ENCODE measurements at regions not wholly inside any gene's neighbourhood (a gene's known extent, or its start where the extent isn't known, plus 50 kb on each side); places are given as distances from the start of the nearest gene placed in this dataset.

- no peak overlapping the region for H3K4me3 ChIP-seq (ENCODE audit: low read depth, low read length)
- DNase-seq (ENCODE audit: low read depth) = no peak
Measured at GRCh38 chr2:11032396-11032795, 120.7 kb downstream of the KCNF1 start.

GRCh38 chr2:11033114-11033513 is 121.4 kb downstream of the KCNF1 start:
- DNase-seq (ENCODE audit: low read depth) = no peak
- no peak overlapping the region for H3K4me3 ChIP-seq (ENCODE audit: low read depth, low read length)

- no peak for DNase-seq (ENCODE audit: low read depth)
- no peak overlapping the region for H3K4me3 ChIP-seq (ENCODE audit: low read depth, low read length)
Measured at GRCh38 chr2:11038641-11039040, 116.6 kb upstream of the SLC66A3 start.

- DNase-seq (ENCODE audit: low read depth) = no peak
- no peak overlapping the region for H3K4me3 ChIP-seq (ENCODE audit: low read depth, low read length)
Measured at GRCh38 chr2:11040992-11041391, 114.3 kb upstream of the SLC66A3 start.

GRCh38 chr2:11042841-11043240 is 112.4 kb upstream of the SLC66A3 start:
- no peak overlapping the region for H3K4me3 ChIP-seq (ENCODE audit: low read depth, low read length)
- no peak for DNase-seq (ENCODE audit: low read depth)

- DNase-seq (ENCODE audit: low read depth) = no peak
- H3K4me3 ChIP-seq (ENCODE audit: low read depth, low read length) = no peak overlapping the region
Measured at GRCh38 chr2:11043245-11043644, 112.0 kb upstream of the SLC66A3 start.

- no peak overlapping the region for H3K4me3 ChIP-seq (ENCODE audit: low read depth, low read length)
- no peak for DNase-seq (ENCODE audit: low read depth)
Measured at GRCh38 chr2:11044201-11044600, 111.1 kb upstream of the SLC66A3 start.

- no peak overlapping the region for H3K4me3 ChIP-seq (ENCODE audit: low read depth, low read length)
- no peak for DNase-seq (ENCODE audit: low read depth)
Measured at GRCh38 chr2:11045294-11045693, 110.0 kb upstream of the SLC66A3 start.

- no peak for DNase-seq (ENCODE audit: low read depth)
- H3K4me3 ChIP-seq (ENCODE audit: low read depth, low read length) = no peak overlapping the region
Measured at GRCh38 chr2:11048335-11049008, 106.8 kb upstream of the SLC66A3 start.

GRCh38 chr2:11050565-11050964 is 104.7 kb upstream of the SLC66A3 start:
- DNase-seq (ENCODE audit: low read depth) = no peak
- H3K4me3 ChIP-seq (ENCODE audit: low read depth, low read length) = no peak overlapping the region

- H3K4me3 ChIP-seq (ENCODE audit: low read depth, low read length) = no peak overlapping the region
- DNase-seq (ENCODE audit: low read depth) = no peak
Measured at GRCh38 chr2:11051280-11051679, 104.0 kb upstream of the SLC66A3 start.

- no peak for DNase-seq (ENCODE audit: low read depth)
- H3K4me3 ChIP-seq (ENCODE audit: low read depth, low read length) = no peak overlapping the region
Measured at GRCh38 chr2:11053546-11053945, 101.7 kb upstream of the SLC66A3 start.

- DNase-seq (ENCODE audit: low read depth) = no peak
Measured at GRCh38 chr2:11054783-11055678, 100.2 kb upstream of the SLC66A3 start.

GRCh38 chr2:11055679-11056215 is 99.5 kb upstream of the SLC66A3 start:
- DNase-seq (ENCODE audit: low read depth) = no peak

More at GRCh38 chr2:11054783-11055678, 100.2 kb upstream of the SLC66A3 start:
- no peak overlapping the region for H3K4me3 ChIP-seq (ENCODE audit: low read depth, low read length)

GRCh38 chr2:11056614-11057013 is 98.7 kb upstream of the SLC66A3 start:
- peak; percentile 81 for DNase-seq (ENCODE audit: low read depth)
- H3K4me3 ChIP-seq (ENCODE audit: low read depth, low read length) = no peak overlapping the region

More at GRCh38 chr2:11055679-11056215, 99.5 kb upstream of the SLC66A3 start:
- H3K4me3 ChIP-seq (ENCODE audit: low read depth, low read length) = no peak overlapping the region

GRCh38 chr2:11057031-11057430 is 98.2 kb upstream of the SLC66A3 start:
- H3K4me3 ChIP-seq (ENCODE audit: low read depth, low read length) = no peak overlapping the region
- no peak for DNase-seq (ENCODE audit: low read depth)

GRCh38 chr2:11058129-11058528 is 97.1 kb upstream of the SLC66A3 start:
- H3K4me3 ChIP-seq (ENCODE audit: low read depth, low read length) = no peak overlapping the region
- DNase-seq (ENCODE audit: low read depth) = no peak

GRCh38 chr2:11060376-11061169 is 94.7 kb upstream of the SLC66A3 start:
- H3K4me3 ChIP-seq (ENCODE audit: low read depth, low read length) = no peak overlapping the region
- DNase-seq (ENCODE audit: low read depth) = no peak

- H3K4me3 ChIP-seq (ENCODE audit: low read depth, low read length) = no peak overlapping the region
- DNase-seq (ENCODE audit: low read depth) = no peak
Measured at GRCh38 chr2:11065833-11066485, 89.3 kb upstream of the SLC66A3 start.

Data from skeletal muscle cell (primary cell).